ENCODE measurements at regions not wholly inside any gene's neighbourhood (a gene's known extent, or its start where the extent isn't known, plus 50 kb on each side); places are given as distances from the start of the nearest gene placed in this dataset.

DNA sequence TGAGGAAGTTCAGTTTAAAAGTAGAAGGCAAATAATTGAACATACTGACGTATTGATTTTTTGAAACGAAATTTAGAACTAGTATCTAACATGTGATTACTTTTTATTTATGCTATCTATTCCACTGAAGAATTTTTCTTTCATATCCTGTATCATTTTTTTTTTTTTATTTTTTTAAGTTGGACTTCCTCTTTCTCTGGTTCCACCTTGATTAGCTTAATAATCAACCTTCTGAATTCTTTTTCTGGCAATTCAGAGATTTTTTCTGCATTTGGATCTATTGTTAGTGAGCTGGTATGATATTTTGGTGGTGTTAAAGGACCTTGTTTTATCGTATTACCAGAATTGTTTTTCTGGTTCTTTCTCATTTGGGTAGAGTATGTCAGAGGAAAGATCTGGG lies 411.2 kb downstream of the SOX11 start:
- Histone ChIP-seq H3K27me3 (no peaks in the 10 kb centered on the region), H3K9me3 (no peaks in the 10 kb centered on the region), H3K27ac (no peak overlapping the region), H3K36me3 (no peaks in the 10 kb centered on the region), H3K4me3 (no peak overlapping the region), H3K4me1 (no peaks in the 10 kb centered on the region)
- TF ChIP-seq, protein P1, sequence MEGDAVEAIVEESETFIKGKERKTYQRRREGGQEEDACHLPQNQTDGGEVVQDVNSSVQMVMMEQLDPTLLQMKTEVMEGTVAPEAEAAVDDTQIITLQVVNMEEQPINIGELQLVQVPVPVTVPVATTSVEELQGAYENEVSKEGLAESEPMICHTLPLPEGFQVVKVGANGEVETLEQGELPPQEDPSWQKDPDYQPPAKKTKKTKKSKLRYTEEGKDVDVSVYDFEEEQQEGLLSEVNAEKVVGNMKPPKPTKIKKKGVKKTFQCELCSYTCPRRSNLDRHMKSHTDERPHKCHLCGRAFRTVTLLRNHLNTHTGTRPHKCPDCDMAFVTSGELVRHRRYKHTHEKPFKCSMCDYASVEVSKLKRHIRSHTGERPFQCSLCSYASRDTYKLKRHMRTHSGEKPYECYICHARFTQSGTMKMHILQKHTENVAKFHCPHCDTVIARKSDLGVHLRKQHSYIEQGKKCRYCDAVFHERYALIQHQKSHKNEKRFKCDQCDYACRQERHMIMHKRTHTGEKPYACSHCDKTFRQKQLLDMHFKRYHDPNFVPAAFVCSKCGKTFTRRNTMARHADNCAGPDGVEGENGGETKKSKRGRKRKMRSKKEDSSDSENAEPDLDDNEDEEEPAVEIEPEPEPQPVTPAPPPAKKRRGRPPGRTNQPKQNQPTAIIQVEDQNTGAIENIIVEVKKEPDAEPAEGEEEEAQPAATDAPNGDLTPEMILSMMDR (IDR thresholded peaks at IDR 0.05) = no peak
- intact Hi-C loops (cut with DNase I) = no loop called here
- DNase-seq (ENCODE audit: low spot score in 2 of 2) = no peak

DNA sequence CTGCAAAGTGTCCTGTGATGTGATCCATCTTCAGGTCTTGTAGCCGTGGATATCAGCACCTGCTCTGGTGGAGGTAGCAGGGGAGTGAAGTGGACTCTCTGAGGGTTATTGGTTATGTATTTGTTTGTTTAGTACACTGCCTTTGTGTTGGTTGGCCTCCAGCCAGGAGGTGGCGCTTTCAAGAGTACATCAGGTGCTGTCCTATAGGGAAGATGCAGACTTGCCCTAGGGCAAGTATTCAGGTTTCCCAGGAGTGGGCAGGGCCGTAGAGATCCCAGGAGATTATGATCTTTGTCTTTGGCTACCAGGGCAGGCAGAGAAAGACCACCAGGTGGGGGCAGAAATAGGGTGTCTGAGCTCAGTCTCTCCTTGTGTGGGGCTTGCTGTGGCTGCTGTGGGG lies 411.8 kb downstream of the SOX11 start:
- no peak overlapping the region for H3K4me3 ChIP-seq
- H3K27me3 ChIP-seq = no peaks in the 10 kb centered on the region
- no peaks in the 10 kb centered on the region for H3K9me3 ChIP-seq
- TF ChIP-seq, protein P1 (IDR thresholded peaks at IDR 0.05) = no peak
- H3K36me3 ChIP-seq = no peaks in the 10 kb centered on the region
- DNase-seq (ENCODE audit: low spot score in 2 of 2) = no peak
- H3K27ac ChIP-seq = no peak overlapping the region
- no peaks in the 10 kb centered on the region for H3K4me1 ChIP-seq
- intact Hi-C loops (cut with DNase I) = no loop called here

DNA sequence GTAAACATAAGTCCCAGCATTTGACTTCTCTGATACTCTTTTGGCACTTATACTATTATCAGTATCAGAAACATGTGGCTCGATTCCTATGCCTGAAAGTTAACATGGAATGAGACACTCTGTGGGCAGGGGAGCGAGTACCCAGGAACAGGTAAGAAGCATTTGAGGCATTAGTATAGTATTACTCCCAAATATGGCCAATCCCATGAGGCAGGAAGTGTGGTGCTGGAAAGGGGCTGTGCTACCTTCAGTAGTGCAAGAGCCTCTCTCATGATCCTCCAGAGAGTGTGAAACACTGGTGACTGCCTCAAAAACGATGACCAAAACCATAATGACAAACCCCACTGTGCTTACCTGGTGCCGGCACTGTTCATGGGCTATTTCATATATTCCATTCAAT lies 415.1 kb downstream of the SOX11 start:
- no peaks in the 10 kb centered on the region for H3K9me3 ChIP-seq
- no peak overlapping the region for H3K4me3 ChIP-seq
- H3K27ac ChIP-seq = no peak overlapping the region
- H3K27me3 ChIP-seq = no peaks in the 10 kb centered on the region
- no peak for DNase-seq (ENCODE audit: low spot score in 2 of 2)
- no peaks in the 10 kb centered on the region for H3K36me3 ChIP-seq
- intact Hi-C loops (cut with DNase I) = no loop called here
- TF ChIP-seq, protein P1 (IDR thresholded peaks at IDR 0.05) = no peak
- no peaks in the 10 kb centered on the region for H3K4me1 ChIP-seq

DNA sequence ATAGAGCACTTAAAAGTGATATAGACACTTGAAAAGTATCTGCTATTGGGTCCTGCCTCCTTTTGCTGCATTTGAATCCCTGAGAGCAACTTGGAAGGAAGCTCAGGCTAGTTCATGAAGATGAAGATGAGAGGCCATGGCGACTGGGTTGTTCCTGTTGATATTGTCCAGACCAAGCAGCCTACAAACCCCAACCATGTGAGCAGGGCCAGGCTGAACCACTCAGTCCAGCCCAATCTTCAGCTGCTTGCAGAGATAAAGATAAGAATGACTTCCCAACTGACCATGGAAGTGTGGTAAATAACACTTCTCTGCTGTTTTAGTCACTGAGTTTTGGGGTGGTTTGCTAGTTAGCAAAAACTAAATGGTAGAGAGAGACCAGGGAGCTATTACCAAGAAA lies 417.6 kb downstream of the SOX11 start:
- no peaks in the 10 kb centered on the region for H3K9me3 ChIP-seq
- no peak overlapping the region for H3K27ac ChIP-seq
- no peaks in the 10 kb centered on the region for H3K36me3 ChIP-seq
- TF ChIP-seq, protein P1 (IDR thresholded peaks at IDR 0.05) = no peak
- no peaks in the 10 kb centered on the region for H3K4me1 ChIP-seq
- H3K27me3 ChIP-seq = no peaks in the 10 kb centered on the region
- H3K4me3 ChIP-seq = no peak overlapping the region
- no peak for DNase-seq (ENCODE audit: low spot score in 2 of 2)
- intact Hi-C loops (cut with DNase I) = no loop called here

DNA sequence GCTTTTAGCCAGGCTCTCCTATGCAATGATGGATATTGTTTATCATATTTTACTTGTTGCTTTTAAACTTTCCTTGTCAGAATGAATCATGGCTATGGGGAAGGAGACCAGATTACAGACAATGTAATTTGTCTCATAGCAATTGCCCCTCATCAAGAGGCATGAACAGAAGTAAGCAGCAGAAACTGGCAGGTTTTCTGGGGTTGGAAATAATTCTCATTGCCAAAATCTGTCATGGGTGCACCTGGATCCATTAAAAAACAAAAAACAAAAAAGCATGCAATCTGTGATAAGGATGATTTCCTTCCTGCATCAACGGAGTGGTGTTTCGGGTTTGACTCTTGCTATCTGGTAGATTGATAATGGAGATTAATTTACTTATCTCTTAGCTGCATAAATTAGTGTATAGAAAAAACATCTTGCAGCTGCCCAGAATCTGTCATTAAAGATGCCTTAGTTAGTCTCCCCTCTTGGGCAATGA lies 419.6 kb downstream of the SOX11 start:
- Histone ChIP-seq H3K4me1 (no peaks in the 10 kb centered on the region), H3K36me3 (no peaks in the 10 kb centered on the region), H3K27me3 (no peaks in the 10 kb centered on the region), H3K4me3 (no peak overlapping the region), H3K9me3 (no peaks in the 10 kb centered on the region), H3K27ac (no peak overlapping the region)
- no peak for DNase-seq (ENCODE audit: low spot score in 2 of 2)
- TF ChIP-seq, protein P1 (IDR thresholded peaks at IDR 0.05) = no peak
- intact Hi-C loops (cut with DNase I) = no loop called here

DNA sequence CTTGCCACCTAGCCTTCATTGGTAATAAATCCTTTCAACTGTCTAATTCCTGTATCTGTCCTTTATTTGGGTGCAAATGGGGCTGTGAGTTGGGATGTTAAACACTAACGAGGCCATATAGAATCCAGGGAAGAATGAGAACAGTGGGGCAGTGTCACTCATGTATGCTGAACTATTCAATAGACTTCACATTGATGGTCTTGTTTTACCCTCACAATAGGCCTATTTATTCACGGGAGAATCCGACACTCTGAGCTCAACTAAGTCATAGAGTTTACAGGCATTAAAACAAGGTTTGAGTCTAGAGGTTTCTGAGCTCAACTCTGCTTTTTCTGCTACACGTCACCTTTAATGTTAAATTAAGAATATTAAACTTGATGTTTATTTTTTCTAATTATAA lies 421.6 kb downstream of the SOX11 start:
- H3K4me1 ChIP-seq = no peaks in the 10 kb centered on the region
- H3K27ac ChIP-seq = no peak overlapping the region
- H3K4me3 ChIP-seq = no peak overlapping the region
- TF ChIP-seq, protein P1 (IDR thresholded peaks at IDR 0.05) = no peak
- H3K27me3 ChIP-seq = no peaks in the 10 kb centered on the region
- no peaks in the 10 kb centered on the region for H3K36me3 ChIP-seq
- DNase-seq (ENCODE audit: low spot score in 2 of 2) = no peak
- H3K9me3 ChIP-seq = no peaks in the 10 kb centered on the region
- intact Hi-C loops (cut with DNase I) = no loop called here
